ENCODE measurements at regions not wholly inside any gene's neighbourhood (a gene's known extent, or its start where the extent isn't known, plus 50 kb on each side); places are given as distances from the start of the nearest gene placed in this dataset.

DNA sequence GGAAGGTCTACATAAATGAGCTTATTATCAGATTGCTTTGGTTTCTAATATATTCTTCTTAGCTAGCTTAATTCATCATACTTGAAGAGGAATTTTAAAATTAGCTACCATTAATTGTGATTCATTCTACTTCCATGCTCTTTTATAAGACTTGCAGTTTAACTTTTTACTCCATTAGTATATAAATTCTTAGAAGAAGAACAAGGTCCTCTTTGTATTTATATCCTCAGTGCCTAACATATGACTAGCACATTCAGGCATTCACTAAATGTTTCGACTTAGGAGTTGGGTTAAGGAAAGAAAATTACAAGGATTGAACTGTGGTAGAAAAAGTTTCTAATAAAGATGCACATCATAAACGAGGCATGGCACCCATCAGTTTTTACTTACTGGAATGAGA, 1135.5 kb downstream of the JRKL start:
- TF ChIP-seq, protein P1, sequence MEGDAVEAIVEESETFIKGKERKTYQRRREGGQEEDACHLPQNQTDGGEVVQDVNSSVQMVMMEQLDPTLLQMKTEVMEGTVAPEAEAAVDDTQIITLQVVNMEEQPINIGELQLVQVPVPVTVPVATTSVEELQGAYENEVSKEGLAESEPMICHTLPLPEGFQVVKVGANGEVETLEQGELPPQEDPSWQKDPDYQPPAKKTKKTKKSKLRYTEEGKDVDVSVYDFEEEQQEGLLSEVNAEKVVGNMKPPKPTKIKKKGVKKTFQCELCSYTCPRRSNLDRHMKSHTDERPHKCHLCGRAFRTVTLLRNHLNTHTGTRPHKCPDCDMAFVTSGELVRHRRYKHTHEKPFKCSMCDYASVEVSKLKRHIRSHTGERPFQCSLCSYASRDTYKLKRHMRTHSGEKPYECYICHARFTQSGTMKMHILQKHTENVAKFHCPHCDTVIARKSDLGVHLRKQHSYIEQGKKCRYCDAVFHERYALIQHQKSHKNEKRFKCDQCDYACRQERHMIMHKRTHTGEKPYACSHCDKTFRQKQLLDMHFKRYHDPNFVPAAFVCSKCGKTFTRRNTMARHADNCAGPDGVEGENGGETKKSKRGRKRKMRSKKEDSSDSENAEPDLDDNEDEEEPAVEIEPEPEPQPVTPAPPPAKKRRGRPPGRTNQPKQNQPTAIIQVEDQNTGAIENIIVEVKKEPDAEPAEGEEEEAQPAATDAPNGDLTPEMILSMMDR (conservative IDR thresholded peaks at IDR 0.05; ENCODE audit: low read depth, low read length): no peak
- TF ChIP-seq EZH2 (IDR thresholded peaks at IDR 0.05; ENCODE audit: low read length, unreplicated experiment): no peak
